Loucy (cell line): ENCODE measurements at regions not wholly inside any gene's neighbourhood (a gene's known extent, or its start where the extent isn't known, plus 50 kb on each side); places are given as distances from the start of the nearest gene placed in this dataset.

Experiments used
- EZH2phosphoT487 ChIP-seq: fragments of 200-600 bp; IDR thresholded peaks from 2 replicates; pipeline ENCODE4 v1.6.1; 2018; ENCODE audit warnings: antibody characterized with exemption, mild to moderate bottlenecking, moderate library complexity, borderline replicate concordance
- TF ChIP-seq, protein P1 (sequence below): fragments of 200-600 bp; sonication (generic); conservative IDR thresholded peaks from 2 replicates; pipeline ENCODE4 v1.5.1; 2014; ENCODE audit warnings: mild to moderate bottlenecking, antibody characterized with exemption, low read length

DNA sequence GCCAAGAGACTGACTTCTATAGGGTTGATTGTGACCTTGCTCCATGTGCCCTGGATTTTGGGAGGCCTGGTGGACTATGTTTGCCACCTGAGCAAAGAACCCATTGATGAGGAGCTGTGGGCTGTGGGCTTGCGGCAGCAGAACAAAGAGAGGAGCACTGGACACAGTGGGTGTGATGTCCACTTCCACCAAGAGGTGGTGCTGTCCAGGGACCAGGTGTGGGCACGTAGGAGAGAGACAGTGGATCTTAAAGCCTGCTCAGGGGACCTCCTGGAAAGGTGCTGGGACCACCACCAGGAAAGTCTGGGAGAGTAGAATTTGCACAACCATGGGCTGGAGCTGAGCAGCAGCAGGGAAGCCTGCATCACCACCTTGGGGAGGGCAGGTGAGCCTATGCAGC, 106.7 kb upstream of the ETS2 start:
- TF ChIP-seq, protein P1, sequence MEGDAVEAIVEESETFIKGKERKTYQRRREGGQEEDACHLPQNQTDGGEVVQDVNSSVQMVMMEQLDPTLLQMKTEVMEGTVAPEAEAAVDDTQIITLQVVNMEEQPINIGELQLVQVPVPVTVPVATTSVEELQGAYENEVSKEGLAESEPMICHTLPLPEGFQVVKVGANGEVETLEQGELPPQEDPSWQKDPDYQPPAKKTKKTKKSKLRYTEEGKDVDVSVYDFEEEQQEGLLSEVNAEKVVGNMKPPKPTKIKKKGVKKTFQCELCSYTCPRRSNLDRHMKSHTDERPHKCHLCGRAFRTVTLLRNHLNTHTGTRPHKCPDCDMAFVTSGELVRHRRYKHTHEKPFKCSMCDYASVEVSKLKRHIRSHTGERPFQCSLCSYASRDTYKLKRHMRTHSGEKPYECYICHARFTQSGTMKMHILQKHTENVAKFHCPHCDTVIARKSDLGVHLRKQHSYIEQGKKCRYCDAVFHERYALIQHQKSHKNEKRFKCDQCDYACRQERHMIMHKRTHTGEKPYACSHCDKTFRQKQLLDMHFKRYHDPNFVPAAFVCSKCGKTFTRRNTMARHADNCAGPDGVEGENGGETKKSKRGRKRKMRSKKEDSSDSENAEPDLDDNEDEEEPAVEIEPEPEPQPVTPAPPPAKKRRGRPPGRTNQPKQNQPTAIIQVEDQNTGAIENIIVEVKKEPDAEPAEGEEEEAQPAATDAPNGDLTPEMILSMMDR = peak; percentile 65
- no peak for TF ChIP-seq EZH2phosphoT487
